ENCODE measurements at regions not wholly inside any gene's neighbourhood (a gene's known extent, or its start where the extent isn't known, plus 50 kb on each side); places are given as distances from the start of the nearest gene placed in this dataset.

GRCh38 chr10:2878818-2879217, 188.5 kb upstream of the PFKP start:
- no peaks in the 10 kb centered on the region for H4K20me1 ChIP-seq (ENCODE audit: control insufficient read depth, insufficient read depth, low read length, poor library complexity, severe bottlenecking)
- intact Hi-C loops (cut with micrococcal nuclease), result no loop called here
- TF ChIP-seq EZH2 (IDR thresholded peaks at IDR 0.05; ENCODE audit: borderline replicate concordance, insufficient read depth, low read depth, low read length, poor library complexity, severe bottlenecking) (no peak), CTCF (IDR thresholded peaks at IDR 0.05) (no peak)
- H3K27ac ChIP-seq (ENCODE audit: low read length in 2 of 2), result no peak overlapping the region
- H3K4me3 ChIP-seq (ENCODE audit: control extremely low read depth in 1 of 5, extremely low read depth in 1 of 5, insufficient read depth in 1 of 5, low read depth in 2 of 5, low read length in 4 of 5), result no peak overlapping the region
- no peaks in the 10 kb centered on the region for H3K79me2 ChIP-seq (ENCODE audit: control insufficient read depth, insufficient read depth, low read length)
- ATAC-seq (ENCODE audit: low read depth) (no peak), DNase-seq (no peak)
- H2AFZ ChIP-seq (ENCODE audit: insufficient read depth, low read depth, low read length, poor library complexity, severe bottlenecking), result no peak overlapping the region
- peaks cover 0 to 4% (median 0%) of the 10 kb centered on the region in 3 donors for H3K9me3 ChIP-seq (ENCODE audit: control extremely low read depth in 1 of 3, control insufficient read depth in 2 of 3, insufficient read depth in 1 of 3, low read length in 2 of 3)
- H3K27me3 ChIP-seq (replicated peaks in 1 of 4; ENCODE audit: control extremely low read depth in 1 of 4, control insufficient read depth in 3 of 4, insufficient read depth in 4 of 4, low read length in 3 of 4), result no peaks in the 10 kb centered on the region
- ChIA-PET CTCF (interaction anchor here (0.7 kb wide), 1 partner anchor 21 kb away, joined by 8 read pairs; no protein-coding TSS in a partner anchor), POLR2A (no interaction called here)
- no peaks in the 10 kb centered on the region for H3K4me1 Mint-ChIP-seq
- no peaks in the 10 kb centered on the region for H3K36me3 ChIP-seq (replicated peaks in 1 of 2; ENCODE audit: control extremely low read depth in 1 of 2, control insufficient read depth in 1 of 2, extremely low read depth in 1 of 2, insufficient read depth in 2 of 2, low read length in 1 of 2)
- no peaks in the 10 kb centered on the region for H3K9me3 Mint-ChIP-seq (ENCODE audit: insufficient read depth)
- 87% methylated on average over 8 of the region's 8 CpGs for WGBS (ENCODE audit: insufficient coverage)
- no peak overlapping the region for H3K4me2 ChIP-seq (replicated peaks; ENCODE audit: low read depth, low read length, poor library complexity, severe bottlenecking)
- peaks cover 10% of the 10 kb centered on the region for H3K27me3 Mint-ChIP-seq
- no peak overlapping the region for H3K27ac Mint-ChIP-seq
- no peaks in the 10 kb centered on the region for H3K4me1 ChIP-seq (ENCODE audit: control insufficient read depth in 2 of 2, insufficient read depth in 2 of 2, low read length in 2 of 2)
- H3K4me3 Mint-ChIP-seq, result no peak overlapping the region
- no peak overlapping the region for H3K9ac ChIP-seq (ENCODE audit: low read length)

- 82% methylated on average over 1 of the region's 2 CpGs for WGBS (ENCODE audit: insufficient coverage)
These were observed 191.3 kb upstream of the PFKP start for GRCh38 chr10:2876032-2876431.

More at GRCh38 chr10:2876032-2876431, 191.3 kb upstream of the PFKP start:
- Histone ChIP-seq H3K36me3 (replicated peaks in 1 of 2; ENCODE audit: control extremely low read depth in 1 of 2, control insufficient read depth in 1 of 2, extremely low read depth in 1 of 2, insufficient read depth in 2 of 2, low read length in 1 of 2) (no peaks in the 10 kb centered on the region), H2AFZ (ENCODE audit: insufficient read depth, low read depth, low read length, poor library complexity, severe bottlenecking) (no peak overlapping the region), H3K4me1 (ENCODE audit: control insufficient read depth in 2 of 2, insufficient read depth in 2 of 2, low read length in 2 of 2) (no peaks in the 10 kb centered on the region), H3K79me2 (ENCODE audit: control insufficient read depth, insufficient read depth, low read length) (no peaks in the 10 kb centered on the region), H3K4me3 (ENCODE audit: control extremely low read depth in 1 of 5, extremely low read depth in 1 of 5, insufficient read depth in 1 of 5, low read depth in 2 of 5, low read length in 4 of 5) (no peak overlapping the region), H3K27ac (ENCODE audit: low read length in 2 of 2) (no peak overlapping the region), H3K27me3 (replicated peaks in 1 of 4; ENCODE audit: control extremely low read depth in 1 of 4, control insufficient read depth in 3 of 4, insufficient read depth in 4 of 4, low read length in 3 of 4) (peaks cover 0 to 2% (median 0%) of the 10 kb centered on the region in 4 experiments), H3K9ac (ENCODE audit: low read length) (no peak overlapping the region), H3K9me3 (ENCODE audit: control extremely low read depth in 1 of 3, control insufficient read depth in 2 of 3, insufficient read depth in 1 of 3, low read length in 2 of 3) (peaks cover 0 to 4% (median 0%) of the 10 kb centered on the region in 3 donors), H3K4me2 (replicated peaks; ENCODE audit: low read depth, low read length, poor library complexity, severe bottlenecking) (no peak overlapping the region), H4K20me1 (ENCODE audit: control insufficient read depth, insufficient read depth, low read length, poor library complexity, severe bottlenecking) (no peaks in the 10 kb centered on the region)
- TF ChIP-seq EZH2 (IDR thresholded peaks at IDR 0.05; ENCODE audit: borderline replicate concordance, insufficient read depth, low read depth, low read length, poor library complexity, severe bottlenecking), result no peak
- peak; percentile 4 for TF ChIP-seq CTCF (IDR thresholded peaks at IDR 0.05)
- POLR2A ChIA-PET, result no interaction called here
- ATAC-seq (ENCODE audit: low read depth) (no peak), DNase-seq (no peak)
- Mint-ChIP-seq H3K27me3 (peaks cover 3% of the 10 kb centered on the region), H3K4me3 (no peak overlapping the region), H3K9me3 (ENCODE audit: insufficient read depth) (no peaks in the 10 kb centered on the region), H3K4me1 (no peaks in the 10 kb centered on the region), H3K27ac (no peak overlapping the region)
- CTCF ChIA-PET, result no interaction called here
- intact Hi-C loops (cut with micrococcal nuclease), result no loop called here

Data from B cell (primary cell).